ENCODE measurements at regions not wholly inside any gene's neighbourhood (a gene's known extent, or its start where the extent isn't known, plus 50 kb on each side); places are given as distances from the start of the nearest gene placed in this dataset.

DNA sequence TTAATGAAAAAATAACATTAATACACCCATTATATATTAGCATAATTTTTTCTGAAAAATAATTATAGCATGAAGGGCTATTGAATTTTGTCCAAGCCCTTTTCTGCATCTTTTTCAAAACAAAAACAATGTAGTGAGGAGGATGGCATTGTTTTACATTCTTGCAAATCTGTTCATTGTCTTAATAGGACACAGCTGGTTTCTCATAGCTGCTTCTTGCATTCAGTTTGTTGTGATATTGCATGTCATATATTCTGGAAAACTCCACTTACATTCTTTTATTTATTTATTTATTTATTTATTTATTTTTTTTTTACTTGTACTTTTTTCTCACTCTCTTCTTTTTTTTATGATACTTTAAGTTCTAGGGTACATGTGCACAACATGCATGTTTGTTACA, 107.4 kb downstream of the NR1D2 start:
- TF ChIP-seq EP300 (IDR thresholded peaks at IDR 0.05) (no peak), POLR2AphosphoS5 (IDR thresholded peaks at IDR 0.05) (no peak), POLR2A (IDR thresholded peaks at IDR 0.05; ENCODE audit: low read depth) (no peak)
- TF ChIP-seq, protein P1, sequence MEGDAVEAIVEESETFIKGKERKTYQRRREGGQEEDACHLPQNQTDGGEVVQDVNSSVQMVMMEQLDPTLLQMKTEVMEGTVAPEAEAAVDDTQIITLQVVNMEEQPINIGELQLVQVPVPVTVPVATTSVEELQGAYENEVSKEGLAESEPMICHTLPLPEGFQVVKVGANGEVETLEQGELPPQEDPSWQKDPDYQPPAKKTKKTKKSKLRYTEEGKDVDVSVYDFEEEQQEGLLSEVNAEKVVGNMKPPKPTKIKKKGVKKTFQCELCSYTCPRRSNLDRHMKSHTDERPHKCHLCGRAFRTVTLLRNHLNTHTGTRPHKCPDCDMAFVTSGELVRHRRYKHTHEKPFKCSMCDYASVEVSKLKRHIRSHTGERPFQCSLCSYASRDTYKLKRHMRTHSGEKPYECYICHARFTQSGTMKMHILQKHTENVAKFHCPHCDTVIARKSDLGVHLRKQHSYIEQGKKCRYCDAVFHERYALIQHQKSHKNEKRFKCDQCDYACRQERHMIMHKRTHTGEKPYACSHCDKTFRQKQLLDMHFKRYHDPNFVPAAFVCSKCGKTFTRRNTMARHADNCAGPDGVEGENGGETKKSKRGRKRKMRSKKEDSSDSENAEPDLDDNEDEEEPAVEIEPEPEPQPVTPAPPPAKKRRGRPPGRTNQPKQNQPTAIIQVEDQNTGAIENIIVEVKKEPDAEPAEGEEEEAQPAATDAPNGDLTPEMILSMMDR (IDR thresholded peaks at IDR 0.05), result no peak
- no peaks in the 10 kb centered on the region for H3K9me3 ChIP-seq
- intact Hi-C loops (cut with DNase I), result no loop called here

DNA sequence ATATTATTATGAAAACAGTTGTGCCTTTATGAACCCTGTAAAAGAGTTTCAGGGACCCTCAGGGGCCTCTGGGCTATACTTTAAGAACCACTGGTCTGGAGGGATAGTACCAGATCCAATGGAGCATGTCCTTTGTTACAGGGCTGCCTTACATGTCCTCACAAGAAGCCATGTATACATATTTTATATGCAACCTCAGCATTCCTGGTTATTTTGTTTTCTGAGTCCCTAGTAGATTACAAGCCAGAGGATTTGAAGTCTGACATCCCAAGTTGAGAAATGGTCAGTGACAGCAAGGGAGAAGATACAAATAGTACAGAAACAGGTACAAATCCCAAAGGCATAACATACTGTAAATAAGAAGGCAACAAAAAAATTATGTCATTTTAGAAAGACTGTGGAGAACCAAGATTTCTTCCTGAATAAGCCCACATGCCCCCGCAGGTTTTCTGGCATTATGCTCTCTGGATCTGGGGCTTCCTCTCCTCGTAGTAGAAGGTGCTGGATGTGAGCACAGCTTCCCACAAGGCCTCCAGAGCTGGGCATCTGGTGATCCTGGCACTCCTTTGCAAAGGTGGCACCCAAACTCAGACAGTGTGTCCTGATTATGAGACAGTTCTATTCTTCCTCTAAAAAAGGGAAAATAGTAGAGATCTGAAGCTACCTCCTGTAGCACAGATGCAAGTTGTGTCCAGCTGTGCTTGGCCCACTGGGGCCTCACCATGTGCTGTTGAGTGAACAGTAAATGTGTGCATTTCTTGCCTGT, 114.0 kb downstream of the NR1D2 start:
- H3K9me3 ChIP-seq, result no peaks in the 10 kb centered on the region
- TF ChIP-seq POLR2AphosphoS5 (IDR thresholded peaks at IDR 0.05) (no peak), EP300 (IDR thresholded peaks at IDR 0.05) (no peak), POLR2A (IDR thresholded peaks at IDR 0.05; ENCODE audit: low read depth) (no peak)
- TF ChIP-seq, protein P1 (IDR thresholded peaks at IDR 0.05), result no peak
- intact Hi-C loops (cut with DNase I), result no loop called here
- H3K36me3 ChIP-seq, result no peaks in the 10 kb centered on the region
- no peak overlapping the region for H3K4me3 ChIP-seq
- H3K4me1 ChIP-seq, result peaks cover 0 to 16% (median 14%) of the 10 kb centered on the region in 4 donors
- no peak overlapping the region for H3K27ac ChIP-seq (replicated peaks in 1 of 4)
- no peaks in the 10 kb centered on the region for H3K27me3 ChIP-seq
- WGBS, result 95% methylated on average over 2 of the region's 2 CpGs
- DNase-seq (ENCODE audit: extremely low spot score), result no peak

More for the DNA sequence above, 107.4 kb downstream of the NR1D2 start:
- no peak for DNase-seq (ENCODE audit: extremely low spot score)
- no peaks in the 10 kb centered on the region for H3K36me3 ChIP-seq
- H3K4me3 ChIP-seq, result no peak overlapping the region
- H3K4me1 ChIP-seq, result peaks cover 0 to 10% (median 7%) of the 10 kb centered on the region in 4 donors
- no peak overlapping the region for H3K27ac ChIP-seq (replicated peaks in 1 of 4)
- no peaks in the 10 kb centered on the region for H3K27me3 ChIP-seq

DNA sequence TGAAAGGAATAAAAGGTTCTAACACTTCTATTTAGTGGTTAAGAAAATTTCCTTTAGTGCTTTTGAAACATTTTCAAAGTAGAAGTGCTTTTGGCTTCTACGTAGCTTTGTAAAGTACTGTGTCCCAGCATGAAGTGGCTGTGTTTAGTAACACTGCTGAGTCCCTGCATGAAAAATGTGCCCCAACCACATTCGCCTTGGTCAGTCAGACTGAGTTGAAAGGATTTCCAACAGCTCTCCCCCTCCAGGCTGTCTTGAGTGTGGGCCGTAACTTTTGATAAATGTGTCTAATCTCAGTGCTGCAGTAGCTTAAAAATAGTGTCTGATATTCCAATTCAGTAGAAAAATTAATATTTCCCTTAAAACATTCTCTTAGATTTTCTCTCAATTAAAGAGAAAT, 115.0 kb downstream of the NR1D2 start:
- no peaks in the 10 kb centered on the region for H3K9me3 ChIP-seq
- no peaks in the 10 kb centered on the region for H3K36me3 ChIP-seq
- WGBS, result 42% methylated on average over 3 of the region's 3 CpGs
- TF ChIP-seq, protein P1 (IDR thresholded peaks at IDR 0.05), result no peak
- no peak for TF ChIP-seq POLR2A (IDR thresholded peaks at IDR 0.05; ENCODE audit: low read depth)
- TF ChIP-seq POLR2AphosphoS5 (IDR thresholded peaks at IDR 0.05), result no peak
- no peak for TF ChIP-seq EP300 (IDR thresholded peaks at IDR 0.05)
- no peaks in the 10 kb centered on the region for H3K27me3 ChIP-seq
- intact Hi-C loops (cut with DNase I), result no loop called here
- no peak for DNase-seq (ENCODE audit: extremely low spot score)
- peaks cover 0 to 16% (median 14%) of the 10 kb centered on the region in 4 donors for H3K4me1 ChIP-seq
- no peak overlapping the region for H3K4me3 ChIP-seq
- H3K27ac ChIP-seq (replicated peaks in 1 of 4), result peak overlapping the region in 3 of 4 donors; percentile 16 to 40 (median 17)

DNA sequence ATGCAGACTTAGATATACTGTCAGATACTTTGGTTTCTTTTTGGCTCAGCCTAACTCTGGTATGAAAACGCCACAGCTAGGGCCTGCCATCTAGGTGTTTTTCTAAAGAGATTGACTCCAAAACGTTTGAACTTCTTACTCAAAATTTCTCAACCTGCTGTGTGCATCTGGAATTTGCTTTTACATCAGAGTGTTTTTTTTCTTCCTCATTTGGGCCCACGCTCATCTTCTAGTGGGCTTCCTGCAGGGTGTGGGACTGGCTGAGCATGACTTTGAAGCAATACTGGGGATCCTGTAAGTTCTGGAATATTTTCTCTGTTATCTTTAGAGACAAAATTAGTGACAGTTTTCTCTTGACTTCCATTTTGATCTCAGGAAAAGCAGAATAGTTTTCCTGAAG, 117.8 kb downstream of the NR1D2 start:
- TF ChIP-seq POLR2AphosphoS5 (IDR thresholded peaks at IDR 0.05) (no peak), EP300 (IDR thresholded peaks at IDR 0.05) (no peak), POLR2A (IDR thresholded peaks at IDR 0.05; ENCODE audit: low read depth) (no peak)
- TF ChIP-seq, protein P1 (IDR thresholded peaks at IDR 0.05), result no peak
- H3K4me1 ChIP-seq, result peaks cover 0 to 16% (median 14%) of the 10 kb centered on the region in 4 donors
- H3K27me3 ChIP-seq, result no peaks in the 10 kb centered on the region
- no peak overlapping the region for H3K27ac ChIP-seq (replicated peaks in 1 of 4)
- intact Hi-C loops (cut with DNase I), result no loop called here
- WGBS, result 55% methylated on average over 3 of the region's 3 CpGs
- no peaks in the 10 kb centered on the region for H3K9me3 ChIP-seq
- H3K4me3 ChIP-seq, result no peak overlapping the region
- no peaks in the 10 kb centered on the region for H3K36me3 ChIP-seq
- no peak for DNase-seq (ENCODE audit: extremely low spot score)
